ENCODE measurements at regions not wholly inside any gene's neighbourhood (a gene's known extent, or its start where the extent isn't known, plus 50 kb on each side); places are given as distances from the start of the nearest gene placed in this dataset.

DNA sequence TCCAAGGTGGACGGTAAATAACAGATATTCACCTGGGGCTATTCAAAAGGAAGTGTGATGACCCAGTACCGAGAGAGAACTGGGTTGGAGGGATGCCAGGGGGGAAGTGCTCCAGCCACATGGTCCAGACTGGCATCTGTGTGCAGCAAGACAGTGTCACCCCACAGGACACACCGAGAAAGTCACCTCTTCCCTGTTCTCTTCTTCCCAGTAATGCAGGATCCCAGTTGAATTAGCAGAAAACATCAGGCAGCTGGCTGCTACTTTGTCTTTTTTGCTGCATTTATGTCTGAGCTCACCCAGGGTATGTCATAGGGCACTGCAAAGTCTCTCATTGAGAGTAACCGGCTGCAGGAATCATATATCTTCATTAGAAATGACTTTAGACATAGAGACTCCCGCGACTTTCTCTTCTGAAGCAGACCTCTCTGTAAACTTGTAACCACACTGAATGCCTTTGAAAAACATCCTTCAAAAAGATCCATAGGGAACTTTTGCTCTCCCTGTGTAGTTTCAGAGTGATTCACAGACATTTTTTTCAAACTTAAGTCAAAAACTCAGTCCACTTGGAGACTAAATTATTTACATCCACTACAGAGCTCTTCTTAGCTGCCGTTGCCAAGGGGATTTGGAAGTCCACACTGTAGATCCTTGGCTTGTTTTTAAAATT is 609.0 kb upstream of the DPP6 start:
- no peak for DNase-seq (ENCODE audit: low read depth in 2 of 2)

DNA sequence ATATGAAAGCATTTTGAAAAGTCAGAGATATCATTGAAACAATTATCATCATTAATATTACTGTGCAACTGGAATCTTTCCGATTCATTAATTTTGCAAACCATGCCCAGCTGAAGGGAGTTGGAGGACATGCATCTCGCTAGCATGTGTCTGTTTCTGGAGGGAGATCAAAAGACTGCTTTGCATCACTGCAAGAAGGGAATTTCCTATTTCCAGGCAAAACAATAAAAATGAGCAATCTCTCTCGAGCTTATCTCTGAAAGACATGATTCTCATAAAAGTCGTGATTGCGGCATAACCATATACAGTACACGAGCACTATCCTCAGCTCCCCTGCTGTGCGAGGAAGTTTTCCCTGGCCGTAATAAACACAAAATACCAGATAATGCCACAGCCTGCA is 607.6 kb upstream of the DPP6 start:
- no peak for DNase-seq (ENCODE audit: low read depth in 2 of 2)

DNA sequence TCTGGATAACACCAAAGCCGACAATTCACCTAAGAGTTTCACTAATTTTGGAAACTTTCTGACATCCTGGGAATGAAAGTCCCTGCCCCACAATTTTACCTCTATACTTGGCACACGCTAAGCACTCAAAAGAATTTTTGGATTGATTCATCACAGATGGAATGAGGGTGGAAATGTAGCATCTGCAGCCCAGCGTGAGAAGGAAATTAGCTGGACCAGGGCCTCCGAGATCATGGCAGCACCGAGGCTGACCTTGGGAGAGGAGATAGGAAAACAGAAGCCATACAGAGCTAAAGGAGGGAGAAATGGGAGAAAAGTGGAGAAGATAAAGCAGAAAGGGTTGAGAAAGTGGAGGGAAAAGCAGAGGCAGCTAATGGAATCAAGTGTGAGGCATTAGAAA is 606.6 kb upstream of the DPP6 start:
- no peak for DNase-seq (ENCODE audit: low read depth in 2 of 2)

DNA sequence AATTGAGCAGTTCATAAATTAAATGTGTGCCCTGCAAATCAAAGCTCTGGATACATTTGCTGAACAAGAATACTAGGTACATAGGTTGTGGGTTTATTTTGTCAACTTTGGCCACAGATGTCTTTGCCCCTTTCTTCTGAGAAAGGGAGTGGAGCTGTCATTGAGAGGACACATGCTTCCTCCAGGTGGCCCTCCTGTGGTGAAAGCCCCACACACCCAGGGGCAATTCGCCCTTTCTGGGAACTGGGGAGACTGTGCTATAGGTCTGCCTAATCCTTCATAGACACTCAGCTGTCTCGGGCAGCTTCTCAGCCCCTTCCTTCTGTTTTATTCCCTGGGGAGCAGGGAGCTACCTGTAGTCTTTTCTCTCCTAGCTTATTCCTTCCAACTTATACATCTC is 605.7 kb upstream of the DPP6 start:
- no peak for DNase-seq (ENCODE audit: low read depth in 2 of 2)

DNA sequence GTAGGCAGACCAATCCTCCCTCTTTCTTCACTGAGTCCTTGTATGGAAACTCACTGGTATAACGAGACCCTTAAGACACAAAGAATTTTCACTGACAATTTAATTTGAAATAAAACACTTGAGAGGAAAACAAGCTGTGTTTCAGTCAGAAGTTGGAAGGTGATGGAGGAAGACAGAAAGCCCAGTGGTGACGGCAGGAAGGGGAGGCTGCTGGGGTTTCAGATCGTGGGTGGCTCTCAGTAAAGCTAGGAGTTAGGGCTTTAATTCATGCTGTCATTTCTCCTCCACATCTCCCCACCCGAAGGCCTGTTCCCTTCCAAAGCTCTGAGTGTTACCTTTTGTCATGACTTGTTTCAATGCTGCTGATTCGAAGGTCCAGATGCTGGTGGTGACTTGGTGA is 605.2 kb upstream of the DPP6 start:
- no peak for DNase-seq (ENCODE audit: low read depth in 2 of 2)

DNA sequence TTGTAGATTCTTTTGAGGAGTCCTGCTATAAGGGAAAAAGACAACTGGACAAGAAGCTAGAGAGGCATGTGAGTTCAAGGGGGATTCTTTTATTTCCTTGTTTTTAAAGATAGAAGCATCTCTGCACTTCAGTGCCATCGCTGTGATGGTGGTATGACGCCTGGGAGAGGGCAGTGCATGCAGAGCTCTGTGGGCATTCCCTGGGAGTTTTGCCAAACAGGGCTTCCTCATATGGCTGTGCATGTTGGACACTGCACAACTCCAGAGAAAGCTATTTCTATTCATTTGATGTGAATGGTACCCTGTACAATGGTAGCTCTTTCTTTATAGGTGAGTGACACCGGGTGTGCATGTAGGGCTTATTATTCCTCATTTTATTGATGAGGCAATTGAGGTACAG is 599.5 kb upstream of the DPP6 start:
- no peak for DNase-seq (ENCODE audit: low read depth in 2 of 2)

DNA sequence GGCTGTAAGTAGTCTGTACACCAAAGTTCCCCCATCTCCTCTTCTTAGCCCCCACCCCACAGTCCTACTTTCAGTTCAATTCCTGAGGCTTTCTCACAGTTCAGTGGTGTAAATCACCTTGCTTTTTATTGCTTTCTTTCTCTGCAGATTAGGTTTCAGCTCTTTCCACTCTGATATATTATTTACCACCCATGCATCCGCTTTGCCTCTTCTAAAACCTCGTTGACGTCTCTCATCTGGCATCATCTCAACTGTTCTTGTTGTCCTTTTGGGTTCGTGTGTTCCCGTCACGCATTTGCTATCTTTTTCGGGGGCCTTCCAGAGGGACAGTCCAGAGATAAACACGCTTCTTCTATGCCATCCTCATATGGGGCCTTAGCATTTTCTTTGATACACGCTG is 597.9 kb upstream of the DPP6 start:
- no peak for DNase-seq (ENCODE audit: low read depth in 2 of 2)

DNA sequence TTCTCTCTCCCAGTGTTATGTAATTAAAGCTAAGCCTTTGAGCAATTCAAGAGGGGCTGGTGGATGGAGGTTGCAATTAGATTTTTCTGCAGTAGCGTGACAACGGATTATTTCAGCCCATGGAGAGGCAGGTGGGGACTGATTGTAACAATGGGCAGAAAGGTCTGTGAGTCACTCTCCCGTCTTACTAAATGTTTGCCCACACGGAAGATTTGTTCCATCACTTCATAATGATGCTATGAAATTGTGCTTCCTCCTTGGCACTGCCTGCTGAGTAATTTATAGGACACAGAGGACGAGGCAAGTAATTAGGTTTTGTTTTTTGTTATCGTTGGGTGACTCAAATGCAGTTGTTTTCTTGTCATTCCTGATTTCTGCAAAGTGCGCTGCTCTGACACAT is 594.5 kb upstream of the DPP6 start:
- no peak for DNase-seq (ENCODE audit: low read depth in 2 of 2)

DNA sequence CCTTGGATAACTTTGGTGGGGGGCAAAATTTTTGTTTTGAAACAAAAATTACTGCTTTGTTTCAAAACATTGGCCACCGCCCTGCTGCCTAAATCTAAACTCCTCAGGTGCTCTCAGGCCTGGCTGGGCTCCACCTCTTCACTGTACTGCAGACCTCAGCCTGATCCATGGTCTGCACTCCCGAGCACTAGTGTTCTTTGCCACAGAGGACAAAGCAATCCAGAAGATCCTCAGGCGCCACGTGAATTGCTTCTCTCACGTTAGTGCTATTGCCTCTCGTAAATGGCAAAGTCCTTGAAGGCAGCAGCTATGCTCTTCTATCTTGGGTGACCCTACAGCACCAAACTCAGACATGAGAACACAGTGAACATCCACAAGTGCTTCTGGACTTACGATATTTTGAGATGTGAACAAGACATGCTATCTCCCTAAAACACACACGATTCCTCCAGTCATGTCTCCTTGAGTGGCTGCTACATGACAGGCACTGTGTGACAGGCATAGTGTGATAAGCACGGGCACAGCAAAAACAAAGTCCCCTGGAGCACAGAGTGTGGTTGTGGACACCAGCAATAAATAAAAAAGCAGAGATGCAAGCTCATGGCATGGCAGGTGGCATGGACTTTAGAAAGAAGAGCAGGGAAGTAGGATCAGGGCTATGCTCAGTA is 582.1 kb upstream of the DPP6 start:
- DNase-seq (ENCODE audit: low read depth in 2 of 2): no peak

DNA sequence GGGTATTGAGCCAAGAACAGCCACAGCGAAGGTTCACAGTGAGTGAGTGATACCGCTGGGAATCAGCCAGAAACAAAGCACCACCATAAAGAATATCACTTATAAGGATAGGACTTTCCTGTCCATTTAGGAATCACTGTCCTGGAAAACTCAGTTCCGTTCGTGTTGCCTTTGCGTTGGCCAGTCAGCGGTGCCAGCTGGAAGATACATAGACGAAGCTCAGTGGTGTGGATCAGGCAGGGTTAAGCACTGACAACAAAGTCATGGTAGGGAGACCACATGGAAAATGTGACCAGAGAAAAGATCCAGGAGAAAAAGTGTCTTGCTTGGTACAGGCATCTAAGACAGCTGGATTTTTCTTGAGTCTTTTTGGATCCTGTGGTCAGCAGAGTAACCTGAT is 579.7 kb upstream of the DPP6 start:
- no peak for DNase-seq (ENCODE audit: low read depth in 2 of 2)

DNA sequence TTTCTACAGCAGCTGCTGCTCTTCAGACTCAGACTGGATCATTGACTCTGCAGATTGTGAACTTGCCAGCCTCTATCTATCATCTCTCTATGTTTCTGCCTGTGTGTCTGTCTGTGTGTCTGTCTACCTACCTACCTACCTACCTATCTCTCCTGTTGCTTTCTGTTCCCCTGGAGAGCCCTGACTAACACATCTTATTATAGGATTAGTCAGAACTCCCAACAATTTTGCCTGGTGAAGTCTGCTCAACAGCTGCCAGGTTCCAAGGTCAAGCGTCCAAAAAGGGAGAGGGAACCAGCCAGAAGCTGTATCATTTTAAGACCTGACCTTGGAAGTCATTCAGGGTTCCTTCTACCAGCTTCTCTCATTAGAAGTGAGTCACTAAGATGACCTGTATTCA is 579.0 kb upstream of the DPP6 start:
- no peak for DNase-seq (ENCODE audit: low read depth in 2 of 2)

DNA sequence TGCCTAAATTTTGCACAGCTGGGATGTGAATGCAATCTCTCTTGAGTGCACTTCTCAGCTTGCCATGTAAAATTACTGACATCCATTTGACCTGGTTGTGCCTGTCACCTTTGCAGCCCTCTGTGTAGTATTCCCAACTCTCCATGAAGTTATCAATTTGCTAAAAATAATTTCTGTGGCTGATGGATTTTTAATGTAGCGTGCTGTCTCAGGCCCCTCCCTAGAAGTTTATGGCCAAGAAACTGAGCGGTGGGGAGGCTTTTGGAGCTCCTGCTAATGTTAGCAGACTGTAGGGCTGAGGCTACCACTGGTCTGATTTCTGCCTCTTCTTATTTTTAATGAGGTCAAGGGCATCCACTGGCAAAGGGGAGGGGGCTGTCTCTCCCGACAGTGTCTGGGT is 577.0 kb upstream of the DPP6 start:
- DNase-seq (ENCODE audit: low read depth in 2 of 2): no peak

DNA sequence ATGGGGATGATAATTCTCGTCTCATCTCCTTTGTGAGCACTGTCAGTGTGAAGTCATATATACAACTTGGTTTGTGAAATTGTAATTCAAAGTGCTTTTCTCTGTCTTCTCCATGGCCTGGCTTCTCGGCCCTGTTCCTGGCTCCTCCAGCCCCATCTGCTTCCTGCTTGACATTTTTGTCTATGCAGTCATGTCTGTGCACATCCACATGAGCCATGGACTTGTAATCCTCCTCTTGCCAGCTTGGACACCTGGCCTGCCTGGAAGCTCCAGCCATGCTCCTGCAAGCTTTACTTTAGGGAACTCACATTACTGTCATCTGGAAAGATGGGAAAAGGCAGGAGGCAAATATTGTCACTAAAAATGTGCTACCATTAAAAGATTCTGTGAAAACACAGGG is 576.0 kb upstream of the DPP6 start:
- DNase-seq (ENCODE audit: low read depth in 2 of 2): no peak

DNA sequence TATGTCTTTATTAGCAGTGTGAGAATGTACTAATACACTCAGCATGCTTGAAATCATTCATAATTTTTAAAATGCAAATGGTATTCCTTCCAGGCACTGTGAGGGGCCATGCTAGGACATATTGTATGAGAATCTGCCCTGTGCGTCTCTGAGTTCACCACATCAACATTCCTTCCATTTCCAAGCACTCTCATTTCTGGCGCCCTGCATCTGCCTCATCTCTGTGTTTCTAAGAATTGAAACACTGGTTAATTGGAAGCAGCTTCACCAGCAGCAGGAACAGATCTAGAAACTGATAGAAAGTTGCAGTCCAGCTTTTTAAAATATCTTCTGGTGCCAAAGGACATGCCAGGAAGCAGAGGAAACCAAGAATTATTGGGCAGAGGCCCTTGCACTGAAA is 555.9 kb upstream of the DPP6 start:
- no peak for DNase-seq (ENCODE audit: low read depth in 2 of 2)

DNA sequence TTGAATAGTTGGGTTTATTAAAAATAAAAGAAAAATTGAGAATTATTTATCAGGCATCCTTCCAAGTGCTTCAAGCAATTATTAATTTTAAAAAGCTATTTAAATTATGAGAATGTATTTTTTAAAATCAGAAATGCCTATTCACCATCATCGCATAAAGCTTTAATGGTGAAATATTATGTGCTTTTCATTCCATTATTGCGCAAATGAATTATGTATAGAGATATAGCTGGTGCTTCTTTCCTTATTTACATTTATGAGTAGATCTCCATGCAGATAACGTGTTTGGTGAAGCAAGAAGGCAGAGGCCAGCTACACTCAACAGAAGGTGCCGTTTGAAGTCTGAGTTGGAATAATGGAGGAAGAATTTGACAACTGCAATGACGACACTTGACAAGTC is 549.1 kb upstream of the DPP6 start:
- DNase-seq (ENCODE audit: low read depth in 2 of 2): no peak

DNA sequence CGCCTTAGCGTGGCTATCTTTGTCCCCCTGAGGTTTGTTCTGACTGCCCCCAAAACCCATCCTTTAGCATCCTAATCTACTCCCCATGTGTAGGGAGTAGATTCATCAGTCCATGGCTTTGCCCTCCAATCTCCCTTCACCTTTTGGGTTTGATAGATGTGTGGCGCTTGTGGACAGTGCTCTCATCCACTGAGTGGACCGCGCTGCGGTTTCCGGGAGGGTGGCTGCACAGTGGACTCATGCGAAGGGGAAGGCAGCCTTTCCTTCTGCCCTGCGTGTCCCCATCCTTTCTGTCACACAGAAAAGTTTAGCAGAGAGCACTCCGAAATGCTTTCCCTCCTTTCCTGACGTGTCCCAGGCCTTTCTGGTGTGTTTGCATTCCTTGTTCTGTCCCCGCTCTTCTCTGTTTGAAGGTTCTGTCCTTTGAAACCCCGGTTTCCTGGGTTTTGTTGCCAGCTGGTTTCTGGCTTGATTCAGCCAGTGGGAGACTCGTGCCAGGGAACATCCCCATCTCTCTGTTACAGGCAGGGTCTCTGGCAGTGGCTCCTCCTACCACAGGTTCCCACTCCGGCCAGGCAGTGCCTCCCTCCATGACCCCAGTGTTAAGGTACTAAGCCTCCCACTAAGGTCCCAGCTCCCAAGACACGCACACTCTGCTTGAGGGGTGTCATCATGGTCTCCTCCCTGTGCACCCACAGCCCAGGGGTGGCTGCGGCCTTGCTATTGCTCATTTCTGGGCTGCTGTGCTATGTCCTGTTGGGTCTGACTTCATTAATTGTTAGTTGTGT is 547.7 kb upstream of the DPP6 start:
- DNase-seq (ENCODE audit: low read depth in 2 of 2): no peak

DNA sequence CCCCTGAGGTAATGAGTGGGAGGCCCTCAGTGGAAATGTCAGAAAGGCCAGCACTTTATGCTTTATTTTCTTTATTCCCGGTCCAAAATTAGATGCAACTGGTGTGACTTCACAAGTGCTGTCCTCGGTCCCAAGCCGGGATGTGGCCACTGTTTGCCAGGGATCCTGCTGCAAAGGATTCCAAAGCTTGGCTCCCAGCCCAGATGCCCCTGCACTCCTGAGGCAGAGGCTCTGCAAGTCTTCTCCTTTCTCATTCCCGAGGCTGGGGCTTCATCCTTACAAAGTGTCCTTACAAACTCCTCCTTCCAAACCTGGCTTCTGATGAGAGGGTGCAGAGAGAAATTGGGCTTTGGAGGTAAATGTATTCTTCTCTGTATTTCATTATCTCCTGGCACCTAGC is 544.3 kb upstream of the DPP6 start:
- DNase-seq (ENCODE audit: low read depth in 2 of 2): no peak

DNA sequence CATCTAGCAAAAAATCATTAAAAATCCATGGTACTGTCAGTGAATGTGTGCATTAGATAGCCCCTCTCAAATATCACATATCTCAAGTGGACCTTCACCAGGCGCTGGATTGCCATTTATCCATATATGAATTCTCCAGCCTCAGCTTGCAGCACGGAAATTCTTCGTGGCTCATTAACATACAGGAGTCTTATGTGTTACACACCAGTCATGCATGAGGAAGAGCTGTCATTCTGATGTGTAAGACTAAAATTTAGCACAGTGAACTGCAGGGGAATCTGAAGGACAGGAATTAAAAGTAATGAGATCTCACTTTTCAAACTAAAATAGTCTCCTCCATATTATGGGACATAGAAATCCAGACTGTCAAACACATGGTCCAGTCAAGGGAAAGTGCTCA is 542.4 kb upstream of the DPP6 start:
- DNase-seq (ENCODE audit: low read depth in 2 of 2): no peak

DNA sequence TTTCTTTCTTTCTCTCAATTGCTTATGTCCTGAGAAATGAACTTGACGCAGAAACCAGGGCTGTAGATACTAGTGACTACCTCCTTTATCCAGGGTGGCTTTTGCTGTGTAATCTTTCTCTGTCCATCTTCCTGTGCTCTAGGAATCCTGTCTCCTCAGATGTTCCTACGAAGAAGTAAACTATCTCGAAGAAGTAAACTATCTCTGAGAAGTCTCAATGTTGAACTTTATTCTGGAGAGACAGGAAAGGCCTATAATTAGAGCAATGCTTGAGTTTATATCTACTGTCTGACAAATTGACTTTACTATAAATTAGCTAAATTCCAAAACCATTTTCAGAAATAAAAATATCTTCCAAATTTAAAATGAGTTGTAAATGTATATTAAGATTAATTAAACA is 541.5 kb upstream of the DPP6 start:
- no peak for DNase-seq (ENCODE audit: low read depth in 2 of 2)

DNA sequence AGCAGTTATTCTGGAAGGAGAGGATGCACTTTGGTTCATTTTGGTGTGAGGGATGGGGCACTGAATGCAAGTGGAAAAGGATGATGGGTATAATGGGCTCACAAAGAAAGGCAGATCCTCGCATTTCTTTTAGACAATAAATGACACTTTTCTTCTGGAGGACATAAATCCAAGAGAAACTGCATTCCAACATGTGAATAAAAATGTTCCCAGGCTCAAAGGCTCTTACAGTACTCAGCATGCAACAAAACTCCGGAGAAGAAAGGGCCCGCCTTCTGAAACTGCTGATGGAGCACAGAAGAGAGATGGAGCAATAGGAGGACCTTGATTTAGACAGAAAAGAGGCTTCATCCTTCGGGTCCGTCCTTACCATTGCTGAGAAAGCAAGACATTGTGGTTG is 538.2 kb upstream of the DPP6 start:
- no peak for DNase-seq (ENCODE audit: low read depth in 2 of 2)

DNA sequence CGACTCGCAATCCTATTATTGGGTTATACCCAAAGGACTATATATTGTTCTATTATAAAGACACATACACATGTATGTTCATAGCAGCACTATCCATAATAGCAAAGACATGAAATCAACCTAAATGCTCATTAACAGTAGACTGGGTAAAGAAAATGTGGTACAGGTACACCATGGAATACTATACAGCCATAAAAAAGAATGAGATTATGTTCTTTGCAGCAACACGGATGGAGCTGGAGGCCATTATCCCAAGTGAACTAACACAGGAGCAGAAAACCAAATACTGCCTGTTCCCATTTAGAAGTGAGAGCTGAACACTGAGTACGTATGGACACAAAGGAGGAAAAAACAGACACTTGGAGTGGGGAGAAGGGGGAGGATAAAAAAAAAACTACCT is 536.8 kb upstream of the DPP6 start:
- DNase-seq (ENCODE audit: low read depth in 2 of 2): no peak

DNA sequence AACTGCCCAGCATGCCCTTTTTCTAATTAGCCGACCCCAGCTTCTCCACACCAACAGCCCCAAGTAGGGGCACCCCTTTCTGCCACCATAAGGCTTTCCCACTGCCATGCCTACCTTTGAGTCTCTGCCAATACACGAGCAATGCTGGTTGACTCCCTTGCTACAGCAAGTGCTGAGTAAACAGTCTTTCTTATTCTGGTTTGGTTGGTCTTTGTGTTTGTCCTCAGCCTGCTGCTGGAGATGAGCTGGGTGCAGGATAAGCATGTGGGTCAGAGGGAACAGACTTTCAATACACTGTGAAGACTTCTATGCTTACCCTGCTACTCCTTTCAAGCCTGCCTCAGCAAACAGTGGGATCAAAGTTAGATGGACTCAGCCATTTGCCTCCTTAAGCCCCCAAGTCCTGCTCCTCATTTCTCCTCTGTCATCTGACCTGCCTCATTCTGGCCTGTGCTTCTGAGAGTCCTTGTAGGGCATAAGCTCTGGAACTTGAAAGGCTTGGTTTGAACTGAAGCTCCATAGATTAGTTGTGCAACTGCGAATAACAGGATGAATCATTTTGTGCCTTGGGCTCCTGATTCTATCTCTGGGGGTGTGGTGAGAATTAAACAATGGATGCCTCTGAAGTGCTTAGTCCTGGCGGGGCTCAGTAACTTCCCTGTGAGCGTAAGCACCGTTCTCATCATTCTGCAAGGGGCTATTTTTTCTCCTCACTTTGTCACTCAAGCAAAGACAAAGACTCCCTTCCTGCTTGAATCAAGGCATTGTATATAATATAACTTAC is 533.8 kb upstream of the DPP6 start:
- no peak for DNase-seq (ENCODE audit: low read depth in 2 of 2)
